ENCODE measurements at regions not wholly inside any gene's neighbourhood (a gene's known extent, or its start where the extent isn't known, plus 50 kb on each side); places are given as distances from the start of the nearest gene placed in this dataset.

DNA sequence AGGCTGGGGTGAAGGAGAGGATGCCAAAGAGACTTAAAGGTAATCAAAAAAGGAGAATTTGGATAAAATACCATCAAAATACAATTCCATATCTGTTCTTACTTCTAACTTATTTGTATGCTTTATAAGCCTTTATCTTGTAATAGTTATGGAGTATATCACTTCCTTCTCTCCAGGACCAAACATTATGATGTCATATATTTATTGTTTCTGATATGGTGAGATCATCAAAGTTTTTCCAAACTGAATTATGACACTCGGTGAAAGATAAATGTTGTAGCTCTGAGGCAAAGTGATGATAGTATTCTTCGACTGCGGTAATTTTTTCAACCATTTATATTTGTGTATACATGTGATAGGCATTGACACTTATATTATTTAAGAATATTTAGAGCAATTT, 619.3 kb upstream of the TECRL start:
- CTCF ChIA-PET, result no interaction called here
- no peak overlapping the region for H2BK5ac ChIP-seq (ENCODE audit: low read depth, low read length, poor library complexity, severe bottlenecking)
- in situ Hi-C loops (cut with MboI; ENCODE audit: low sequenced_read_pairs) (no loop called here), intact Hi-C loops (cut with micrococcal nuclease) (no loop called here), dilution Hi-C loops (cut with HindIII; ENCODE audit: low sequenced_read_pairs, unreplicated experiment) (no loop called here)
- H4K8ac ChIP-seq (ENCODE audit: low read depth in 2 of 2, low read length in 2 of 2), result no peak overlapping the region
- no peak for TF ChIP-seq MAZ (IDR thresholded peaks at IDR 0.05; ENCODE audit: borderline replicate concordance, low read depth, low read length)
- no peak for TF ChIP-seq NFE2L2 (IDR thresholded peaks at IDR 0.05; ENCODE audit: low read depth, low read length)
- TF ChIP-seq POLR2A (IDR thresholded peaks at IDR 0.05; ENCODE audit: low read depth, low read length), result no peak
- no peak for TF ChIP-seq FOS (IDR thresholded peaks at IDR 0.05; ENCODE audit: low read depth, low read length)
- TF ChIP-seq MXI1 (IDR thresholded peaks at IDR 0.05; ENCODE audit: borderline replicate concordance, low read depth, low read length), result no peak
- TF ChIP-seq CHD1 (IDR thresholded peaks at IDR 0.05; ENCODE audit: low read depth, low read length), result no peak
- TF ChIP-seq SMC3 (IDR thresholded peaks at IDR 0.05; ENCODE audit: low read depth, low read length), result no peak
- no peak for TF ChIP-seq MAFK (IDR thresholded peaks at IDR 0.05; ENCODE audit: low read depth, low read length)
- TF ChIP-seq, protein P1, sequence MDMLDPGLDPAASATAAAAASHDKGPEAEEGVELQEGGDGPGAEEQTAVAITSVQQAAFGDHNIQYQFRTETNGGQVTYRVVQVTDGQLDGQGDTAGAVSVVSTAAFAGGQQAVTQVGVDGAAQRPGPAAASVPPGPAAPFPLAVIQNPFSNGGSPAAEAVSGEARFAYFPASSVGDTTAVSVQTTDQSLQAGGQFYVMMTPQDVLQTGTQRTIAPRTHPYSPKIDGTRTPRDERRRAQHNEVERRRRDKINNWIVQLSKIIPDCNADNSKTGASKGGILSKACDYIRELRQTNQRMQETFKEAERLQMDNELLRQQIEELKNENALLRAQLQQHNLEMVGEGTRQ (IDR thresholded peaks at IDR 0.05; ENCODE audit: low read depth, low read length), result no peak
- TF ChIP-seq, protein P2, sequence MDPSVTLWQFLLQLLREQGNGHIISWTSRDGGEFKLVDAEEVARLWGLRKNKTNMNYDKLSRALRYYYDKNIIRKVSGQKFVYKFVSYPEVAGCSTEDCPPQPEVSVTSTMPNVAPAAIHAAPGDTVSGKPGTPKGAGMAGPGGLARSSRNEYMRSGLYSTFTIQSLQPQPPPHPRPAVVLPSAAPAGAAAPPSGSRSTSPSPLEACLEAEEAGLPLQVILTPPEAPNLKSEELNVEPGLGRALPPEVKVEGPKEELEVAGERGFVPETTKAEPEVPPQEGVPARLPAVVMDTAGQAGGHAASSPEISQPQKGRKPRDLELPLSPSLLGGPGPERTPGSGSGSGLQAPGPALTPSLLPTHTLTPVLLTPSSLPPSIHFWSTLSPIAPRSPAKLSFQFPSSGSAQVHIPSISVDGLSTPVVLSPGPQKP (IDR thresholded peaks at IDR 0.05; ENCODE audit: borderline replicate concordance, low read depth, low read length), result no peak
- TF ChIP-seq BHLHE40 (IDR thresholded peaks at IDR 0.05; ENCODE audit: low read depth, low read length), result no peak
- no peak for TF ChIP-seq RFX5 (IDR thresholded peaks at IDR 0.05; ENCODE audit: low read depth, low read length)
- TF ChIP-seq, protein P3, sequence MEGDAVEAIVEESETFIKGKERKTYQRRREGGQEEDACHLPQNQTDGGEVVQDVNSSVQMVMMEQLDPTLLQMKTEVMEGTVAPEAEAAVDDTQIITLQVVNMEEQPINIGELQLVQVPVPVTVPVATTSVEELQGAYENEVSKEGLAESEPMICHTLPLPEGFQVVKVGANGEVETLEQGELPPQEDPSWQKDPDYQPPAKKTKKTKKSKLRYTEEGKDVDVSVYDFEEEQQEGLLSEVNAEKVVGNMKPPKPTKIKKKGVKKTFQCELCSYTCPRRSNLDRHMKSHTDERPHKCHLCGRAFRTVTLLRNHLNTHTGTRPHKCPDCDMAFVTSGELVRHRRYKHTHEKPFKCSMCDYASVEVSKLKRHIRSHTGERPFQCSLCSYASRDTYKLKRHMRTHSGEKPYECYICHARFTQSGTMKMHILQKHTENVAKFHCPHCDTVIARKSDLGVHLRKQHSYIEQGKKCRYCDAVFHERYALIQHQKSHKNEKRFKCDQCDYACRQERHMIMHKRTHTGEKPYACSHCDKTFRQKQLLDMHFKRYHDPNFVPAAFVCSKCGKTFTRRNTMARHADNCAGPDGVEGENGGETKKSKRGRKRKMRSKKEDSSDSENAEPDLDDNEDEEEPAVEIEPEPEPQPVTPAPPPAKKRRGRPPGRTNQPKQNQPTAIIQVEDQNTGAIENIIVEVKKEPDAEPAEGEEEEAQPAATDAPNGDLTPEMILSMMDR (conservative IDR thresholded peaks at IDR 0.05; ENCODE audit: low read depth, low read length), result no peak
- no peak overlapping the region for H4K91ac ChIP-seq (ENCODE audit: insufficient read depth, low read depth, low read length)
- H3K36me3 ChIP-seq (ENCODE audit: control insufficient read depth, insufficient read depth, low read length), result no peaks in the 10 kb centered on the region
- H2BK20ac ChIP-seq (ENCODE audit: low read depth, low read length), result no peak overlapping the region
- no peak overlapping the region for H2AK9ac ChIP-seq (replicated peaks; ENCODE audit: low read depth, low read length, poor library complexity)
- H2BK15ac ChIP-seq (ENCODE audit: low read depth, low read length), result no peak overlapping the region
- no peak overlapping the region for H3K14ac ChIP-seq (replicated peaks; ENCODE audit: low read depth, low read length)
- H3K4ac ChIP-seq (ENCODE audit: low read depth, low read length), result no peak overlapping the region
- H3K9ac ChIP-seq (ENCODE audit: low read depth, low read length), result no peak overlapping the region
- no peak overlapping the region for H3K4me3 ChIP-seq (ENCODE audit: insufficient read depth, low read depth, low read length)
- H3K4me2 ChIP-seq (ENCODE audit: low read depth, low read length), result no peak overlapping the region
- H3K27me3 ChIP-seq (ENCODE audit: control insufficient read depth, insufficient read depth, low read length), result no peaks in the 10 kb centered on the region
- BruUV-seq (replicated peaks), result no TSS peak
- H3K9me1 ChIP-seq (ENCODE audit: insufficient read depth, low read length), result no peaks in the 10 kb centered on the region
- H3K56ac ChIP-seq (ENCODE audit: extremely low read depth, insufficient read depth, low read length), result no peak overlapping the region
- H3K23ac ChIP-seq (ENCODE audit: low read depth, low read length), result no peak overlapping the region
- ATAC-seq (ENCODE audit: low read depth), result no peak
- no peaks in the 10 kb centered on the region for H3K79me1 ChIP-seq (ENCODE audit: low read depth in 1 of 2, low read length in 2 of 2)
- no peaks in the 10 kb centered on the region for H4K20me1 ChIP-seq (ENCODE audit: insufficient read depth, low read length)
- peaks cover 2% of the 10 kb centered on the region; the same call in 1 of the 2 replicates for H3K9me3 ChIP-seq (ENCODE audit: control insufficient read depth, insufficient read depth, low read length)
- no peak overlapping the region for H4K5ac ChIP-seq (ENCODE audit: low read depth, low read length)
- no peak overlapping the region for H2AK5ac ChIP-seq (ENCODE audit: low read depth, low read length)
- no peaks in the 10 kb centered on the region for H3K4me1 ChIP-seq (ENCODE audit: control insufficient read depth, insufficient read depth, low read length)
- no peak overlapping the region for H3K27ac ChIP-seq (ENCODE audit: insufficient read depth, low read length)
- POLR2A ChIA-PET (ENCODE audit: unreplicated experiment), result no interaction called here
- no peak overlapping the region for H2BK120ac ChIP-seq (ENCODE audit: low read depth, low read length)
- H3K18ac ChIP-seq (ENCODE audit: low read depth, low read length), result no peak overlapping the region
- H2AFZ ChIP-seq (replicated peaks; ENCODE audit: low read length, poor library complexity), result no peak overlapping the region
- DNase-seq, result no peak
- no CpG with 5 or more reads among the region's 3 CpGs for WGBS, 2 experiments (ENCODE audit: extremely low coverage in 2 of 2, insufficient read length in 1 of 2)

Measured in IMR-90 (cell line).